Neuronal stem cell (in vitro differentiated cells): ENCODE measurements at regions not wholly inside any gene's neighbourhood (a gene's known extent, or its start where the extent isn't known, plus 50 kb on each side); places are given as distances from the start of the nearest gene placed in this dataset.
A peak's percentile ranks its signal among the peaks of the same experiment; 100 is the strongest.

Experiments used
- DNase-seq: peaks from one replicate; pipeline ENCODE4 v3.0.0-alpha.2; 2013; ENCODE audit warnings: low spot score
- H2AFZ ChIP-seq: one replicate; pipeline ENCODE4 v1.6.1; 2013; ENCODE audit warnings: mild to moderate bottlenecking, low read length, inconsistent platforms
- H2AK5ac ChIP-seq: 2 replicates; pipeline ENCODE4 v1.6.1; 2013; ENCODE audit warnings: low read depth, mild to moderate bottlenecking, inconsistent platforms, low read length, moderate library complexity, mixed read lengths
- H2BK120ac ChIP-seq: 2 replicates; pipeline ENCODE4 v1.6.1; 2013; ENCODE audit warnings: low read depth, mild to moderate bottlenecking, inconsistent platforms, low read length, moderate library complexity, mixed read lengths
- H2BK12ac ChIP-seq: one replicate; pipeline ENCODE4 v1.6.1; 2013; ENCODE audit warnings: low read length, inconsistent platforms
- H2BK15ac ChIP-seq: 2 replicates; pipeline ENCODE4 v1.6.1; 2013; ENCODE audit warnings: mild to moderate bottlenecking, low read length, inconsistent platforms, mixed read lengths
- H2BK5ac ChIP-seq: one replicate; pipeline ENCODE4 v1.6.1; 2013; ENCODE audit warnings: inconsistent platforms, mild to moderate bottlenecking, low read length, moderate library complexity
- H3K14ac ChIP-seq: one replicate; pipeline ENCODE4 v1.6.1; 2013; ENCODE audit warnings: low read length, inconsistent platforms
- H3K18ac ChIP-seq: 2 replicates; pipeline ENCODE4 v1.6.1; 2013; ENCODE audit warnings: low read length, inconsistent platforms
- H3K23ac ChIP-seq: 2 replicates; pipeline ENCODE4 v1.6.1; 2013; ENCODE audit warnings: low read depth, mild to moderate bottlenecking, mixed read lengths, low read length, inconsistent platforms; ENCODE audit not compliant: poor library complexity
- H3K27ac ChIP-seq: replicated peaks from 3 replicates; pipeline ENCODE4 v1.5.1; 2013; ENCODE audit warnings: low read length, inconsistent platforms
- H3K27me3 ChIP-seq, 3 experiments: 2 replicates each; pipeline ENCODE4 v1.6.1; 2013; ENCODE audit warnings: low read length in 3 of 3, mild to moderate bottlenecking in 2 of 3, inconsistent platforms in 1 of 3, low read depth in 1 of 3, mixed read lengths in 1 of 3, moderate library complexity in 1 of 3; ENCODE audit not compliant: control insufficient read depth in 3 of 3, insufficient read depth in 3 of 3
- H3K36me3 ChIP-seq, 2 donors: replicated peaks in 1 of 2; 2 replicates each; pipeline ENCODE4 v1.6.1; 2013; ENCODE audit warnings: low read length in 2 of 2; ENCODE audit not compliant: control insufficient read depth in 2 of 2, insufficient read depth in 2 of 2
- H3K4ac ChIP-seq: 2 replicates; pipeline ENCODE4 v1.6.1; 2013; ENCODE audit warnings: inconsistent platforms, mild to moderate bottlenecking, low read length, moderate library complexity
- H3K4me1 ChIP-seq, 2 donors: 1 replicate in 1 of 2; 2 replicates in 1 of 2; pipeline ENCODE4 v1.6.1; 2013; ENCODE audit warnings: low read length in 2 of 2, low read depth in 1 of 2; ENCODE audit not compliant: control insufficient read depth in 2 of 2, insufficient read depth in 1 of 2
- H3K4me2 ChIP-seq: one replicate; pipeline ENCODE4 v1.6.1; 2013; ENCODE audit warnings: mild to moderate bottlenecking, low read length, inconsistent platforms; ENCODE audit not compliant: insufficient read depth, poor library complexity, severe bottlenecking
- H3K4me3 ChIP-seq, 2 donors: 2 replicates each; pipeline ENCODE4 v1.5.1; 2013; ENCODE audit warnings: low read length in 2 of 2, mild to moderate bottlenecking in 2 of 2, inconsistent platforms in 1 of 2, moderate library complexity in 1 of 2
- H3K79me1 ChIP-seq: one replicate; pipeline ENCODE4 v1.6.1; 2013; ENCODE audit warnings: low read depth, mild to moderate bottlenecking, inconsistent platforms, low read length, moderate library complexity
- H3K9ac ChIP-seq: one replicate; pipeline ENCODE4 v1.6.1; 2013; ENCODE audit warnings: mild to moderate bottlenecking, low read depth, low read length, inconsistent platforms; ENCODE audit not compliant: poor library complexity
- H3K9me3 ChIP-seq, 2 donors: replicated peaks in 1 of 2; 2 replicates each; pipeline versions ENCODE3 to v1.6.1; 2013; ENCODE audit warnings: low read length in 2 of 2, mild to moderate bottlenecking in 2 of 2, inconsistent platforms in 1 of 2, low read depth in 1 of 2, mixed read lengths in 1 of 2, moderate library complexity in 1 of 2; ENCODE audit not compliant: control insufficient read depth in 2 of 2, insufficient read depth in 1 of 2
- H4K8ac ChIP-seq: one replicate; pipeline ENCODE4 v1.6.1; 2013; ENCODE audit warnings: low read depth, mild to moderate bottlenecking, inconsistent platforms, low read length, moderate library complexity
- H4K91ac ChIP-seq: one replicate; pipeline ENCODE4 v1.6.1; 2013; ENCODE audit warnings: low read length, low read depth, mild to moderate bottlenecking, inconsistent platforms; ENCODE audit not compliant: poor library complexity
- WGBS, 2 donors: extraction: QIAGEN DNeasy Blood & Tissue Kit; methylation state at CpG; one replicate each; pipeline ENCODE4 v1.1.7; 2013; ENCODE audit warnings: missing lambda C conversion rate in 2 of 2, mixed read lengths in 1 of 2; ENCODE audit not compliant: insufficient read length in 2 of 2, insufficient replicate concordance in 1 of 2; ENCODE audit errors: extremely low coverage in 2 of 2; 5-methylcytosine and 5-hydroxymethylcytosine counted together

DNA sequence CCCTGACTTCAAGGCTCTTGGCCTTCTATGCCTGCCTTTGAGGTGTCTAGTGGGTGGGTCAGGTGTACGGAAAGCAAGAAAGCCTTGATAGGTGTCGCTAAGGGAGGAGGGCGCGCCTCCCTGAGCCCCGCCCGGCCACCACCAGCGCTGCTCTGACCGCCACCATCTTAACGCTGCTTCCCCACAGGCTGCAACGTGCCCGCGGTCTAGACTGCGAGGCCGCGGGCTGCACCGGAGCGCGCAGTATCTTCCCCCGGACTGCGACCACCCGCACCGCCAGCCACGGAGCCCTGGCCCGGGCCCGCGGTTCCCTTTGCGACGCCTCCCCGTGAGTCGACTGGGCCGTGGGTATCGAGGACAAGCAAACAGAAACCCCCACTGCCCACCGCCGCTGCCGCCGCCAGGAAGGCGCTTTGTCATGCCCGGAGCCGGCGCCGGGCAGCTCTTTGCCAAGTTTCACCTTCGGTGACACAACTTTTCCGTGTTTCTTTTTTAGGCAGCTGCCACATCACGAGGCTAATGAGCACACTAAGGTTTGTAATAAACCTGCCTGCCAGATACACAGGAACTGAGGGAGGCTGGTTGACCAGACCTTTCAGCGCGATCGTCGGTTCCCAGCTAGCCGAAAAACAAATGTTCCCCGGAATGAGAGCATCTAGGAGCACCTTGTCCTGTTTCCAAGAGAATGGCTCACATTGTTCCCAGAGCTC, 335.8 kb upstream of the F9 start:
- Histone ChIP-seq H2BK12ac (no peak overlapping the region), H4K91ac (no peak overlapping the region), H3K4me1 (peaks cover 4% of the 10 kb centered on the region in 2 donors), H2AK5ac (no peak overlapping the region), H2BK15ac (no peak overlapping the region), H2BK120ac (no peak overlapping the region), H3K27me3 (no peaks in the 10 kb centered on the region), H2AFZ (no peak overlapping the region), H3K79me1 (no peaks in the 10 kb centered on the region), H3K4me3 (peak overlapping the region in 1 of 2 donors; percentile 77), H3K23ac (no peak overlapping the region), H4K8ac (no peak overlapping the region), H3K9ac (peak overlapping the region; percentile 60), H3K18ac (peak overlapping the region; percentile 83), H3K4ac (no peak overlapping the region), H3K14ac (no peak overlapping the region), H2BK5ac (no peak overlapping the region), H3K4me2 (peak overlapping the region; percentile 57), H3K9me3 (peaks cover 0 to 2% of the 10 kb centered on the region in 2 donors), H3K27ac (no peak overlapping the region), H3K36me3 (peaks cover 0 to 42% of the 10 kb centered on the region in 2 donors)
- no CpG with 5 or more reads among the region's 50 CpGs for WGBS, 2 donors
- DNase-seq: no peak

DNA sequence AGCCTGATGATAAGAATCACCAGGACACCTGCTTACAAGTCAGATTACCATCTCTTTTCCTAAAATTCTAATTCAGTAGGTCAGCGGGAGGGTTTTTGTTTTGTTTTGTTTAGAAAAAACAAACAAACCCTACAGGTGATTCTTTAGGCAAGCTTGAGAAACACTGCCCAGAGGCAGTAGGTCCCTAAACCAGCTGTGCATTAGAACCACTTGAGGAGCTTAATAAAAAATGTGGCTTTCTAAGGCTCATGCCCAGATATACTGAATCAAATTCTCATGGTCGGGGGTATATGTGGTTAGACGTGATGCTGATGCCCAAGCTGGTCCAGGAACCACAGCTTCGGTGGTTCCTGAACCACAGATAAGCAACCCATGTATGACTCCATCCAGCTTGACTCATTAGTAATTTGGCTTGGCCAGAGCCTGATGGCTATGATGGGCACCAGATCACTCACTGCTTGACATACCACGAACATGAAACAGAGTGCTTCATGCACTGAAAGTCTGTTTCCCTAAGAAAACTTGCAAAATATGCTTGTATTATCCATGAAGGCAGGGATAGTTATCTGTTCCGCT, 338.1 kb upstream of the F9 start:
- no peaks in the 10 kb centered on the region for H3K9me3 ChIP-seq
- no peak overlapping the region for H3K9ac ChIP-seq
- H3K4ac ChIP-seq: no peak overlapping the region
- H4K91ac ChIP-seq: no peak overlapping the region
- H2AFZ ChIP-seq: no peak overlapping the region
- no peak overlapping the region for H3K18ac ChIP-seq
- no peak overlapping the region for H3K23ac ChIP-seq
- H2BK5ac ChIP-seq: no peak overlapping the region
- H2BK120ac ChIP-seq: no peak overlapping the region
- no peaks in the 10 kb centered on the region for H3K27me3 ChIP-seq
- H3K36me3 ChIP-seq: peaks cover 0 to 40% of the 10 kb centered on the region in 2 donors
- H3K4me3 ChIP-seq: no peak overlapping the region
- no peak for DNase-seq
- H3K79me1 ChIP-seq: no peaks in the 10 kb centered on the region
- H3K27ac ChIP-seq: no peak overlapping the region
- no CpG with 5 or more reads among the region's 6 CpGs for WGBS, 2 donors
- no peak overlapping the region for H3K14ac ChIP-seq
- no peak overlapping the region for H2BK12ac ChIP-seq
- peaks cover 3 to 4% of the 10 kb centered on the region in 2 donors for H3K4me1 ChIP-seq
- H3K4me2 ChIP-seq: no peak overlapping the region
- H2BK15ac ChIP-seq: no peak overlapping the region
- H4K8ac ChIP-seq: no peak overlapping the region
- no peak overlapping the region for H2AK5ac ChIP-seq

DNA sequence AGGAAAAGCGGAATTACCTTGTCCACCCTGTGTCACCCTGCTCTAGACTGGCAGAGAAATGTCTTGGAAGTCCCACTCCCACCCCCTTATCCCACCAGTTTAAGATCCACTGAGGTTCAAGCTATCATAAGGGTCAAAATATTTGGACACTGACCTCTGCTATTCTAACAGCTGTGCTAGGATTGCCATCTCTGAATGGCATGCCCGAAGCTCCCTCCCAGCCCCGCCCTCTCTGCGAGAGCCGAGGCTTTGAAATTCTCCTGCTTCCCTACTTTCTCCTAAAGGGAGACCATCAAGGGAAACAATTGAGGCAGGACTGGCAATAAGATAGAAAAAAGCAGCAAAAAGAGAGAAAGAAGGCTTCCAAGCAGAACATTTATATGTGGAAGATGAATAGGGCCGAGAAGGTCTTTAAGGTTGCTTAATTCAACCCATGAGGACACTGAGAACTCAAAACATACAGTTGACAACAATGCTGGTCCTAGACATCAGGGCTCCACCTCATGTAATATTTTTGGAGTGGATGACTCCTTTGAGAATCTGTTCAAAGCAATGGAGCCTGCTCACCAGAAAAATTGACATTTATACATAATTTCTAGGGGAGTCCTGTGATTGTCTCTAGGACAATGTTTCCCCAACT, 338.7 kb upstream of the F9 start:
- H3K4me3 ChIP-seq: no peak overlapping the region
- no peaks in the 10 kb centered on the region for H3K79me1 ChIP-seq
- no peak overlapping the region for H3K9ac ChIP-seq
- no peak overlapping the region for H3K4me2 ChIP-seq
- no peaks in the 10 kb centered on the region for H3K27me3 ChIP-seq
- WGBS, 2 donors: no CpG with 5 or more reads among the region's 6 CpGs
- peaks cover 3 to 5% of the 10 kb centered on the region in 2 donors for H3K4me1 ChIP-seq
- H4K91ac ChIP-seq: no peak overlapping the region
- H2AFZ ChIP-seq: no peak overlapping the region
- H3K27ac ChIP-seq: no peak overlapping the region
- no peak overlapping the region for H2BK5ac ChIP-seq
- DNase-seq: no peak
- H2BK12ac ChIP-seq: no peak overlapping the region
- H2BK120ac ChIP-seq: no peak overlapping the region
- H3K36me3 ChIP-seq: peaks cover 0 to 34% of the 10 kb centered on the region in 2 donors
- H3K14ac ChIP-seq: no peak overlapping the region
- H3K9me3 ChIP-seq: no peaks in the 10 kb centered on the region
- H2BK15ac ChIP-seq: no peak overlapping the region
- H2AK5ac ChIP-seq: no peak overlapping the region
- no peak overlapping the region for H3K23ac ChIP-seq
- no peak overlapping the region for H3K18ac ChIP-seq
- H3K4ac ChIP-seq: no peak overlapping the region
- no peak overlapping the region for H4K8ac ChIP-seq

DNA sequence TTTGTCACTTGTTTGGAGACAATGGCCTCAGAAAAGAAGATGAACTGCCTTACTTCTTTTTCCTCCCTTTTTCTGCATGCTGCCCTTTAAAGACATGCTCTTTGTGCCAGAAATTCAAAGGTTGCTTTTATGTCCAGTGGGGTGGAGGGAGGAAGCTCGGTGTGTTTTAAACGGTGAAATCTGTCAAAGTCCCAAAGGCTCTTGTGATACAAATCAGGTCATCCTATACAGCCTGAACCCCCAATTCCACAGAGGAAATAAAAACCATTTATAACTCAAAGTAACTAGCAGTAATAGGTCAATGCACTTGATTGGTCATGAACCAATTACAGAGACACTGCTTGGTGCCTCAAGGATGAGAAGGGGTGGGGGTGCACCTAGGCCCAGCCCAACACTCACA, 339.3 kb upstream of the F9 start:
- no peak overlapping the region for H2AK5ac ChIP-seq

More for the DNA sequence above, 339.3 kb upstream of the F9 start:
- Histone ChIP-seq H3K27me3 (no peaks in the 10 kb centered on the region), H4K8ac (no peak overlapping the region), H2BK12ac (no peak overlapping the region), H3K4me1 (peaks cover 3 to 7% of the 10 kb centered on the region in 2 donors), H3K4ac (no peak overlapping the region), H3K18ac (no peak overlapping the region), H2AFZ (no peak overlapping the region), H2BK15ac (no peak overlapping the region), H3K9ac (no peak overlapping the region), H2BK5ac (no peak overlapping the region), H3K4me3 (no peak overlapping the region), H3K14ac (no peak overlapping the region), H3K9me3 (no peaks in the 10 kb centered on the region), H3K36me3 (peaks cover 0 to 28% of the 10 kb centered on the region in 2 donors), H2BK120ac (no peak overlapping the region), H3K27ac (no peak overlapping the region), H3K4me2 (no peak overlapping the region), H3K23ac (no peak overlapping the region), H3K79me1 (no peaks in the 10 kb centered on the region), H4K91ac (no peak overlapping the region)
- no peak for DNase-seq
- no CpG with 5 or more reads among the region's 2 CpGs for WGBS, 2 donors
